Astrocyte (in vitro differentiated cells and primary cell): ENCODE measurements at regions not wholly inside any gene's neighbourhood (a gene's known extent, or its start where the extent isn't known, plus 50 kb on each side); places are given as distances from the start of the nearest gene placed in this dataset.

Experiments used
- DNase-seq: peaks from one replicate; pipeline ENCODE4 v3.0.0-alpha.2; 2010; ENCODE audit warnings: low read depth
- FAIRE-seq: peaks from 2 replicates; lab custom pipeline; 2011; peaks lifted over from hg19 to GRCh38; lab: Jason Lieb, UNC
- H2AFZ ChIP-seq: 2 replicates; pipeline ENCODE4 v1.6.0; 2012; ENCODE audit warnings: low read depth, low read length, inconsistent platforms
- H3K27ac ChIP-seq: 2 replicates; pipeline ENCODE4 v1.5.1; 2011; ENCODE audit warnings: low read depth, low read length, inconsistent platforms
- H3K27me3 ChIP-seq: 2 replicates; pipeline ENCODE4 v1.6.0; 2011; ENCODE audit warnings: low read length, inconsistent platforms; ENCODE audit not compliant: insufficient read depth
- H3K36me3 ChIP-seq: 2 replicates; pipeline ENCODE4 v1.5.1; 2011; ENCODE audit warnings: low read length, inconsistent platforms; ENCODE audit not compliant: insufficient read depth
- H3K4me1 ChIP-seq: 2 replicates; pipeline ENCODE4 v1.5.1; 2011; ENCODE audit warnings: low read length, inconsistent platforms; ENCODE audit not compliant: insufficient read depth
- H3K4me2 ChIP-seq: 2 replicates; pipeline ENCODE4 v1.6.0; 2012; ENCODE audit warnings: low read length, inconsistent platforms
- H3K4me3 ChIP-seq: 2 replicates; pipeline ENCODE4 v1.5.1; 2011; ENCODE audit warnings: low read depth, mild to moderate bottlenecking, low read length, inconsistent platforms; ENCODE audit not compliant: insufficient read depth
- H3K79me2 ChIP-seq: 2 replicates; pipeline ENCODE4 v1.6.0; 2012; ENCODE audit warnings: mild to moderate bottlenecking, low read length, inconsistent platforms; ENCODE audit not compliant: insufficient read depth
- H3K9ac ChIP-seq: 2 replicates; pipeline ENCODE4 v1.6.0; 2012; ENCODE audit warnings: mild to moderate bottlenecking, low read length, inconsistent platforms
- H3K9me3 ChIP-seq: 2 replicates; pipeline ENCODE4 v1.5.1; 2012; ENCODE audit warnings: low read depth, mild to moderate bottlenecking, low read length, inconsistent platforms; ENCODE audit not compliant: insufficient read depth
- H4K20me1 ChIP-seq: 2 replicates; pipeline ENCODE4 v1.6.0; 2012; ENCODE audit warnings: low read length, inconsistent platforms; ENCODE audit not compliant: insufficient read depth
- H3K27ac Mint-ChIP-seq: one replicate; pipeline ENCODE4 v1.8.0; 2021; ENCODE audit warnings: mild to moderate bottlenecking, mixed read lengths; ENCODE audit not compliant: unreplicated experiment
- H3K27me3 Mint-ChIP-seq: one replicate; pipeline ENCODE4 v1.8.0; 2021; ENCODE audit warnings: low read depth, mixed read lengths; ENCODE audit not compliant: unreplicated experiment
- H3K36me3 Mint-ChIP-seq: one replicate; pipeline ENCODE4 v1.8.0; 2021; ENCODE audit warnings: low read depth, mixed read lengths; ENCODE audit not compliant: unreplicated experiment
- H3K4me1 Mint-ChIP-seq: one replicate; pipeline ENCODE4 v1.8.0; 2021; ENCODE audit warnings: low read depth, mixed read lengths; ENCODE audit not compliant: unreplicated experiment
- H3K4me3 Mint-ChIP-seq: one replicate; pipeline ENCODE4 v1.8.0; 2021; ENCODE audit warnings: mild to moderate bottlenecking, moderate library complexity, mixed read lengths; ENCODE audit not compliant: unreplicated experiment
- H3K9me3 Mint-ChIP-seq: one replicate; pipeline ENCODE4 v1.8.0; 2021; ENCODE audit warnings: mild to moderate bottlenecking, mixed read lengths; ENCODE audit not compliant: unreplicated experiment
- EZH2 ChIP-seq: IDR thresholded peaks from 2 replicates; pipeline ENCODE4 v1.6.1; 2012; ENCODE audit warnings: mild to moderate bottlenecking, low read length, inconsistent platforms; ENCODE audit not compliant: insufficient read depth
- TF ChIP-seq, protein P1 (sequence below): IDR thresholded peaks from 2 replicates; pipeline ENCODE4 v1.5.1; 2011; ENCODE audit warnings: low read depth, mild to moderate bottlenecking, inconsistent platforms, low read length, moderate library complexity; ENCODE audit not compliant: insufficient read depth

- no peaks in the 10 kb centered on the region for H3K4me1 Mint-ChIP-seq
- no peak for FAIRE-seq
- DNase-seq = no peak
- no peak overlapping the region for H3K4me2 ChIP-seq
- H3K4me3 ChIP-seq = no peak overlapping the region
- no peak overlapping the region for H3K4me3 Mint-ChIP-seq
- no peaks in the 10 kb centered on the region for H3K36me3 ChIP-seq
- H3K27ac Mint-ChIP-seq = no peak overlapping the region
- no peaks in the 10 kb centered on the region for H3K4me1 ChIP-seq
- H2AFZ ChIP-seq = no peak overlapping the region
- H3K9me3 ChIP-seq = no peaks in the 10 kb centered on the region
- no peaks in the 10 kb centered on the region for H3K27me3 Mint-ChIP-seq
- no peaks in the 10 kb centered on the region for H3K79me2 ChIP-seq
- no peak for TF ChIP-seq EZH2
- TF ChIP-seq, protein P1, sequence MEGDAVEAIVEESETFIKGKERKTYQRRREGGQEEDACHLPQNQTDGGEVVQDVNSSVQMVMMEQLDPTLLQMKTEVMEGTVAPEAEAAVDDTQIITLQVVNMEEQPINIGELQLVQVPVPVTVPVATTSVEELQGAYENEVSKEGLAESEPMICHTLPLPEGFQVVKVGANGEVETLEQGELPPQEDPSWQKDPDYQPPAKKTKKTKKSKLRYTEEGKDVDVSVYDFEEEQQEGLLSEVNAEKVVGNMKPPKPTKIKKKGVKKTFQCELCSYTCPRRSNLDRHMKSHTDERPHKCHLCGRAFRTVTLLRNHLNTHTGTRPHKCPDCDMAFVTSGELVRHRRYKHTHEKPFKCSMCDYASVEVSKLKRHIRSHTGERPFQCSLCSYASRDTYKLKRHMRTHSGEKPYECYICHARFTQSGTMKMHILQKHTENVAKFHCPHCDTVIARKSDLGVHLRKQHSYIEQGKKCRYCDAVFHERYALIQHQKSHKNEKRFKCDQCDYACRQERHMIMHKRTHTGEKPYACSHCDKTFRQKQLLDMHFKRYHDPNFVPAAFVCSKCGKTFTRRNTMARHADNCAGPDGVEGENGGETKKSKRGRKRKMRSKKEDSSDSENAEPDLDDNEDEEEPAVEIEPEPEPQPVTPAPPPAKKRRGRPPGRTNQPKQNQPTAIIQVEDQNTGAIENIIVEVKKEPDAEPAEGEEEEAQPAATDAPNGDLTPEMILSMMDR = no peak
- no peaks in the 10 kb centered on the region for H3K9me3 Mint-ChIP-seq
- no peaks in the 10 kb centered on the region for H3K27me3 ChIP-seq
- no peak overlapping the region for H3K9ac ChIP-seq
- H3K27ac ChIP-seq = no peak overlapping the region
- H4K20me1 ChIP-seq = no peaks in the 10 kb centered on the region
- no peaks in the 10 kb centered on the region for H3K36me3 Mint-ChIP-seq
Observed at GRCh38 chr1:195158091-195158490, 1450.1 kb downstream of the KCNT2 start.

DNA sequence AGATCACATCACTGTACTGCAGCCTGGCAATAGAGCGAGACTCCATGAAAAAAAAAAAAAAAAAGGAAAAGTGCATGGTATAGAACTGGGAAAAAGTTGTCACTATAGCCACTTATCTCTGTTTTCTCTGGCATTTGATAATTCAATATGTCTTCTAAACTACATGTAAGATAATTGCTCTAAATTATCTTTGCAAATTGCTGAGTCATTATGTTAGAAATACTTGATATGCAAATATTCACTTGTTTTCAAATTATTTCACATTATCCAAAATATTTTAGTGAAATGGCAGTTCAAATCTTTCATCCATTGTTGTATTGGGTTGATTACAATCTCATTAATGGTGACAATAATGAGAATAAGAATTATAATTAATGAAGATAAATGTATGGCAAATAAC is 1455.1 kb downstream of the KCNT2 start:
- Histone ChIP-seq H3K27me3 (no peaks in the 10 kb centered on the region), H3K4me2 (no peak overlapping the region), H3K9ac (no peak overlapping the region), H3K79me2 (no peaks in the 10 kb centered on the region), H3K4me1 (no peaks in the 10 kb centered on the region), H3K4me3 (no peak overlapping the region), H3K27ac (no peak overlapping the region), H4K20me1 (no peaks in the 10 kb centered on the region), H3K9me3 (no peaks in the 10 kb centered on the region), H3K36me3 (no peaks in the 10 kb centered on the region), H2AFZ (no peak overlapping the region)
- no peak for FAIRE-seq
- Mint-ChIP-seq H3K36me3 (no peaks in the 10 kb centered on the region), H3K4me1 (no peaks in the 10 kb centered on the region), H3K27ac (no peak overlapping the region), H3K9me3 (no peaks in the 10 kb centered on the region), H3K4me3 (no peak overlapping the region), H3K27me3 (no peaks in the 10 kb centered on the region)
- TF ChIP-seq, protein P1 = no peak
- TF ChIP-seq EZH2 = no peak
- no peak for DNase-seq

DNA sequence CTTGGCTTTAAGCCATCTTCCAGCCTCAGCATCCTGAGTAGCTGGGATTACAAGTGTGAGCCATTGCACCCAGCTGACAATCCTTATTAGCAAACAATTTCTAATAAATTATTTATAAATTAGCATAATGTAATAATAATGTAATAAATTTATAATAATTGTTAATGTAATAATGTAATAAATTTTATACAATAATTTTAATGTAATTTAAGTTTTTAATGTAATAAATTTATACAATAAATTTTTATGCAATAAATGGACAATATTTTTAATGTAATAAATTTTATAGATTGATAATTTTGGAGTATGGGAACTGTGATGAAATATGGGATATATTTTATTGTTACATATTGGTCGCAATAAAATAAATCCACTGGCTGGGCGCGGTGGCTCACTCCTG is 1457.5 kb downstream of the KCNT2 start:
- Histone ChIP-seq H3K79me2 (no peaks in the 10 kb centered on the region), H3K9me3 (no peaks in the 10 kb centered on the region), H3K4me1 (no peaks in the 10 kb centered on the region), H3K36me3 (no peaks in the 10 kb centered on the region), H3K27ac (no peak overlapping the region), H3K9ac (no peak overlapping the region), H3K4me3 (no peak overlapping the region), H2AFZ (no peak overlapping the region), H3K4me2 (no peak overlapping the region), H4K20me1 (no peaks in the 10 kb centered on the region), H3K27me3 (no peaks in the 10 kb centered on the region)
- DNase-seq = no peak
- TF ChIP-seq, protein P1 = no peak
- TF ChIP-seq EZH2 = no peak
- no peaks in the 10 kb centered on the region for H3K36me3 Mint-ChIP-seq
- H3K9me3 Mint-ChIP-seq = no peaks in the 10 kb centered on the region
- no peaks in the 10 kb centered on the region for H3K27me3 Mint-ChIP-seq
- H3K4me1 Mint-ChIP-seq = no peaks in the 10 kb centered on the region
- H3K4me3 Mint-ChIP-seq = no peak overlapping the region
- no peak for FAIRE-seq
- no peak overlapping the region for H3K27ac Mint-ChIP-seq
